NCI-H446 treated with DMSO at 0.1 percent for 48 hours (cell line): ENCODE measurements at regions not wholly inside any gene's neighbourhood (a gene's known extent, or its start where the extent isn't known, plus 50 kb on each side); places are given as distances from the start of the nearest gene placed in this dataset.
"Not testable (repeated sequence)": the region's sequence is repeated elsewhere in the genome, so short reads cannot be mapped to it uniquely, and the experiment has no call there.

Experiments
- DNase-seq: peaks from one replicate; lab custom pipeline; 2025; lab: John Stamatoyannopoulos, UW

- no peak for DNase-seq
These were observed 128.2 kb upstream of the RASEF start for GRCh38 chr9:83191154-83191553.

DNA sequence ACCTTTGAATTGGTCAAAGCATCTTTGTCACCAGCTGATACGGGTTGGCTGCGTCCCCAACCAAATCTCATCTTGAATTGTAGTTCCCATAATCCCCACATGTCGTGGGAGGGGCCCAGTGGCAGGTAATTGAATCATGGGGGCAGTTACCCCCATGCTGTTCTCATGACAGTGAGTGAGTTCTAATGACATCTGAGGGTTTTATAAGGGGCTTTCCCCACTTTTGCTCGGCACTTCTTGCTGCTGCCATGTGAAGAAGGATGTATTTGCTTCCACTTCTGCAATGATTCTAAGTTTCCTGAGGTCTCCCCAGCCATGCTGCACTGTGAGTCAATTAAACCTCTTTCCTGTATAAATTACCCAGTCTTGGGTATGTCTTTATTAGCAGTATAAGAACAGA lies 126.1 kb upstream of the RASEF start:
- DNase-seq: not testable (repeated sequence)

DNA sequence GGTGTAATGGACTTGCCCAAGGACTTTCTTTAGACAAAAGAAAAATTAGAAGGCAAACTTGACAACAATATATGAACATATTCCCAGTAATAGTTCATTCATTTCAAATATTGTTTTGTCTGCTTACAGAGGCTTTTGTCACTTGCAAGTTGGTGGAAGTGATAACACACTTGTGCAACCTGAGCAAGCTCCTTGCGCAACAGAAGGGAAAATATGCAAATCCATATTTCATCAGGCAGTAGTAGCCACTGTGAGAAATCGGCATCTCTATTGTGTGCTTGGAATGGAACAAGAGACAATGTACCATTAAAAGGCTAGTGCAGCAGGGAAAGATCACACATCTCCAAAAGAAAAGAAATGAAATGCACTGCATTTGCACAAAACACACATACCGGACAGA lies 125.3 kb upstream of the RASEF start:
- no peak for DNase-seq

GRCh38 chr9:83186155-83186737 lies 123.3 kb upstream of the RASEF start:
- DNase-seq: no peak

DNA sequence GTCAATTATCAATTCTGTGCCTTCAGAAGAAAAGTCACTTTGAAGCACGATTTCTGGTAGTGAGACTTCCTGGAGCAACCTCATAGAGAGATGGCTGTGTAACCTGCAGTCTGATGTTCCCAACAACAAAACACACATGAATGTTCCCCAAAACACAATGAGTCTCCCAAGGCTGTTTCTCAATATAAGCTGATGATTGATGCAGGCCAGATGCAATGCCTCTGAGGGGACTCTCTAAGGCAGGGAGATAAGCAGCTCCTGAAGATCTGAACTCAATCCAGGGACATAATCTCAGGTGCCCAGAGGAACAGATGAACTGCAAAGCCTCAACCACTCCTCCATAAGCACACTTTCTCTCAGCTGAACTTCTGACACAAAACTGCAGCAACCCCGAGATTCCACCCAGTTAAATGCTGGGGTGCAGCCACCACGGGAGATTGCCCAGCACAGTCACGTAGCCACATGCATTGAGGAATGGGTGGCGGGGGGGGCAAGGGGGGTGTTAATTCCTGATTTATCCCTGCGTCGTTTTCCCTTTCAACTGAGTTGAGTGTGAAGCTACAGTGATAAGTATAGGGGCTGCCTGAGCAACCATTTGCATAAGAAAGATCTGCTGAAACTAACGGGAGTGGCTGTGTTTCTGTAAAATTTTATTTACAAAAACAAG lies 122.7 kb upstream of the RASEF start:
- no peak for DNase-seq

GRCh38 chr9:83183621-83184020 lies 120.7 kb upstream of the RASEF start:
- no peak for DNase-seq

DNA sequence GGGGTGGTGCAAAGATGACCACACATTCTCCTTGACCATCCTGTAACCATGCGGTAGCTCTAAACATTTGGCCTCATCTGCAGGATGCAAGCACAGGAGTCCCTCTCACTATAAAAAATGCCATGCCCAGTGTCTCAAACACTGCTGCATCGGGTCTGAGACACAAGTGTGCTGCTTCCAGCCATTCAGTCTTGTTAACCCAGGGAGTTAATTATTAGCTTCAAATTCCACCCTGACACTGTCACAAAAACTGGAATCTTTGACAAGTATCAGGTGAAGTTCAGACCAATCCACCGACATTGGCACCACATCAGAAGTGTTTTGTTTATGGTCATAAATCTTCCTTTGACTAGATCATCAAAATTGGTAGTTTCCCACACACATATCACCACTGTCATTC lies 119.1 kb upstream of the RASEF start:
- no peak for DNase-seq

- no peak for DNase-seq
These were observed 115.8 kb upstream of the RASEF start for GRCh38 chr9:83178717-83179116.

DNA sequence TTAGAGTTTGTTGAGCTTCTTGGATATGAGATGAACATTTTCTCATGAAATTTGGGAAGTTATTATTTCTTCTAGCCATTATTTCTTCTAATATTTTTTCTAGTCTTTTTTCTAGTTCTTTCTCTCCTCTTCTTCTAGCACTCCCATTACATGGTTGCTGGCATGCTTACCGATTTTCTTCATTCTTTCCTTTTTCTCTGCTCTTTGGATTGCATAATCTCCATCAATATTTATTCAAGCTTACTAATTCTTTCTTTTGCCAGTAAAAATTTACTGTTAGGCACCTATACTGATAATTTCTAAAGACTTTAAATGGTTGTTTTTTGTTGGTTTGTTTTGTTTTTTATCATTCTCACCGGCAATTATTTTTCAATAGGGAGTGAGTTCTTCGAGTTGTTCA lies 114.8 kb upstream of the RASEF start:
- DNase-seq: no peak

GRCh38 chr9:83167126-83167525 lies 104.2 kb upstream of the RASEF start:
- no peak for DNase-seq

DNA sequence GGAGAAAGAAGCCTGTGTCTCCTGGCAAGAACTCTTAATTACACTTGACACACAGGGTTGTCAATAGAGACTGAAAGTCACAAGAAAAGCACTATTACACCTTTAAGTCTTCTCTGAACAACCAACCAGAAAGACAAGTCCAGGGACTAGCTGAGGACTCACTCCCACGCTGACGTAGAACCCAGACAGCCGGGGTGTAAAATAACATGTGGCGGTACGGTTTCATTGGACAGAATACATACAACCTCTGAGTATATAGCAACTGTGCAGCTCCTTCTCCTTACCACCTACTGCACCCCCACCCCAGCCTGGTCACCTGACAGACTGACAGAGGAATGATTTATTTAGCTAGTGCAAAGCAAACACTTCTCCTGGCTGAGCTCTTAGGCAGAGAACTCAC lies 103.4 kb upstream of the RASEF start:
- DNase-seq: no peak

- DNase-seq: no peak
These were observed 92.8 kb upstream of the RASEF start for GRCh38 chr9:83155733-83156132.

DNA sequence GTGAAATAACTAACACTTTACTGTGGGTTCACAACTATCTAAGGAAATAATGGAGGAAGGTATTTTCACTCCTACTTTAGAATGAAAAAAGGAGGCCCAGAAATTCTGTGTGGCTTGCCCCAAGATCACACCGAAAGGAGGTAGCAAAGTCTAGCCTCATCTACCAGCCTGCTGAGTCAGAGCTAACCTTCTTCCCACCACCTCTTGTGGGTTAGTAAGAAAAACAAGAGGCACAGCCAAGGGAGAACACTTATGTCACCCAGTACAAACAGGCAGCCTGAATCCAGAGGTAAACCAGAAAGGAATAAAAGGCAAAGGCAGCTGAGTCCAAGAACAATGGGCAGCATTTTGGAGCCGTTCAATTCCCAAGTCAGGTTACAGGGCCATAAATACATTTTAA lies 91.9 kb upstream of the RASEF start:
- DNase-seq: no peak

DNA sequence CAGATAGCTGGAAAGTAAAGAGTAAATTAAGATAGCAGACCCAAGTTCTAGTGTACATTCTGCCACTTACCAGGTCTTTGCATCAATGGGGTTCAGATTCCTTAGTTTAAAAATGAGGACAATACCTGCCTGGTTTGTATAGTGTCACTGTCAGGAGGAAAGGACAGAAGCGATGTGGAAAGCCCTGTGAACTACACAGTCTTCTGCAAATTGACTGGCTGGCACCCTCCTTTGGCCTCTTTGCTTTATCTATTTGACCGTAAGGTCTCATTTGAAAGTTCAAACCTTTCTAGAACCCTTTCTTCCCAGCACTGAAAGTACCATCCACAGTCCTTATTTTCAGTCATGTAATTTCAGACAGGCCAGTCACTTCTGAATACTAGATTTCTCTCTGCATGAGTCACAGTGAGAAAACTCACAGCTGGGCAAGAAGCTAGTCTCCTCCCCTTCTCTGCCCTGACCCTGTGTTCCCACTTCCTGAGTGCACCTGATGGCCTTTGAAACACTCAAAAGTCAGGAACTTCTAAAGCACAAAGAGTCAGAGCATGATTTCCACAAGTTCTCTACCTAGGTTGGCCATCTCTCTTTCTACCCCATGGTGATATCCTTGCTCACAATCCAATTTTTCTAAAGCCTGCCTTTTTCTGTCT lies 91.3 kb upstream of the RASEF start:
- no peak for DNase-seq

GRCh38 chr9:83153030-83153429 lies 90.1 kb upstream of the RASEF start:
- no peak for DNase-seq

DNA sequence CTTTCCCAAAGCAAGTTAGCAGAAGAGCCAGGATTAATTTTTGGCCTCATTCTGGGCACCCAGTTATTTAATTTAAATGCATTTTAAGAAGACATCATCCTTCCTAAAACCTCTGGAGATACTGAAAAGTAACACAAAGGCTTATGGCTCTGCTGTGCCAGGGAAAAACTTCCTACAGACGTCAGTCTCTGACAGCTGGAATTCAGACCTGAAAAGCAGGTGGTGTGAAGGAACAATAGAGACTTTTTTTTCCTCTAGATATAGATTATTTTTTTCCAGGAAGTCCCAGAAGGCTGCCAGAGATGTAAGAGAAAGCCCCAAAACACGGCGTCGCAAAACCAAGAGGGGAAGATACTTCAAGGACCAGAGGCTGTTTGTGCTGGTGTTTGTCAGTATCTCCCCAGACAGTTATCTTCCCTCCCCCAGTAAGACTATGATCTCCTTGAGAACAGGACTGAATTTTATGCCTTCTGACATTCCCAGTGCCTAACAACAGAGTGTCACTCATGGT lies 88.7 kb upstream of the RASEF start:
- DNase-seq: no peak

DNA sequence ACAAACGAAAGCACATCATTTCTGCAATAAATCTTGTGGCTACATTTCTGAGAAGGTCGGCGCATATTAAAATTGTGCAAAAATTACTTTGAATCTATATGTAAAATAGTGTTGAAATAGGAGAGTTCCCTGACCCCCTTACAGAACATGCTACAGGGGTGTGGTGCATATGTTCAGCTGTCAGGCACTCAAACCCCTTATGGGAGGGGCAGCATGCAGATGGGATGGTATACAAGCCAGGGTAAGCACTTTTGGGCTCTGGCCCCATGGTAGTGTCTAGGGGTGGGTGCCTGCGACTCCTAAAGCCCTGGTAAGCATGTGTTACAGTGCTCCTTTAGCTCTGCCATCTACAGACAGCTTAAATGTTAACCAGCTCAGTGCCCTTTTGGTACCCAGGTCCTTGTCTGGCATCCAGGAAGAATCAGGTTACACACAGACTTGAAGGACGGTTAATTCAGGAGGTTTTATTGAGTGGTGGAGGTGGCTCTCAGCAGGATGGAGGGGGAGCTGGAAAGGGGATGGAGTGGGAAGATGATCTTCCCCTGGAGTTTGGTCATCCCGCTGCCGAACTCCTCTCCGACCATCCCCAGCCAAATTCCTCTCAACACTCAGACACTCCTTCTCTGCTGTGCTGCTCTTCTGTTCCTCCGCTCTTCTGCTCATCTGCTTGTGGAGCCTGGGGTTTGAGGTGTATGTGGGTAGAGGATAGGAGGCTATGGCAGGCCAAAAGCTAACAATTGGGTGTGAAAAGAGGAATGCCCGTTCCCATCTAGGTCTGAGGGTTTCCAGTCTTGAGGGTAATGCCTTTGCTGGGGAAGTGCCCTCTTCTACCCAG lies 84.6 kb upstream of the RASEF start:
- no peak for DNase-seq

DNA sequence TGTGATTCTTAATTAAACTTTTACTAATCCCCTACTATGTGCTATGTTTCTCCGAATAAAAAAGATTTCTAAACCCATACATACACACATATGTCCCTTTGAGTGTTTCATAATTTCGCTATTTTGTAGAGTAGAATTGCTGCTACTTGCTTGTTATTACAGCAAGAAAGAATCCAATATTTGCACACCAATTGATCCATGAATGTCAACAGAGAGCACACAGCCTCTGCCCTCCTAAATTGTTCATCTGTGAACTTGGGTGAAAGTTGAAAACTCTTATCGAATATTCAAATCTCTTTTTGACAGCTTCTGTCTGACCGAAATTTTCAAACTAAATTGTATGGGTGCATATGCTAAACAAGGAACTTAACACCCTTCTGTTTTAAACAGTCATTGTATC lies 83.4 kb upstream of the RASEF start:
- DNase-seq: no peak

- no peak for DNase-seq
These were observed 81.5 kb upstream of the RASEF start for GRCh38 chr9:83144492-83144891.

GRCh38 chr9:83142389-83142788 lies 79.4 kb upstream of the RASEF start:
- DNase-seq: no peak

GRCh38 chr9:83141887-83142286 lies 78.9 kb upstream of the RASEF start:
- DNase-seq: no peak

DNA sequence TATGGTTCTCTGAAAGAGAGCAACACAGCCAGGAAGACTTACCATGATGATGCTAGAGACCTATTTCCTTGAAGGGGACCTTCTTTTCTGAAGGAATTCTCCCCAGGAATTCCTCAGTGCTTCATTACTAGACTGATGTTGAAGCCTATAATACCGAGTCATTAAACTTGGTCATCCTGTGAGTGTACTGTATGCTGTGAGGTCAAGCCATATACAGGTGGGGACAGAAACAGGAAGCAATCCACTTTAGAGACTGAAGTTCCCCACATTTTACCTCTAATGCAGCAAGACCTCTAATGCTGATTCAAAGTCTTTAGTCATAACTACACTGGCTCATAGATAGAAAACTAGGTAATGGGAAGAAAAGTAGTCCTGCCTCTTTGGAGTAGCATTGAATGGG lies 77.1 kb upstream of the RASEF start:
- no peak for DNase-seq
